Loucy (cell line): ENCODE measurements at regions not wholly inside any gene's neighbourhood (a gene's known extent, or its start where the extent isn't known, plus 50 kb on each side); places are given as distances from the start of the nearest gene placed in this dataset.

Experiments
- EZH2phosphoT487 ChIP-seq: fragments of 200-600 bp; IDR thresholded peaks from 2 replicates; pipeline ENCODE4 v1.6.1; 2018; ENCODE audit warnings: antibody characterized with exemption, mild to moderate bottlenecking, moderate library complexity, borderline replicate concordance
- TF ChIP-seq, protein P1 (sequence below): fragments of 200-600 bp; sonication (generic); conservative IDR thresholded peaks from 2 replicates; pipeline ENCODE4 v1.5.1; 2014; ENCODE audit warnings: mild to moderate bottlenecking, antibody characterized with exemption, low read length

DNA sequence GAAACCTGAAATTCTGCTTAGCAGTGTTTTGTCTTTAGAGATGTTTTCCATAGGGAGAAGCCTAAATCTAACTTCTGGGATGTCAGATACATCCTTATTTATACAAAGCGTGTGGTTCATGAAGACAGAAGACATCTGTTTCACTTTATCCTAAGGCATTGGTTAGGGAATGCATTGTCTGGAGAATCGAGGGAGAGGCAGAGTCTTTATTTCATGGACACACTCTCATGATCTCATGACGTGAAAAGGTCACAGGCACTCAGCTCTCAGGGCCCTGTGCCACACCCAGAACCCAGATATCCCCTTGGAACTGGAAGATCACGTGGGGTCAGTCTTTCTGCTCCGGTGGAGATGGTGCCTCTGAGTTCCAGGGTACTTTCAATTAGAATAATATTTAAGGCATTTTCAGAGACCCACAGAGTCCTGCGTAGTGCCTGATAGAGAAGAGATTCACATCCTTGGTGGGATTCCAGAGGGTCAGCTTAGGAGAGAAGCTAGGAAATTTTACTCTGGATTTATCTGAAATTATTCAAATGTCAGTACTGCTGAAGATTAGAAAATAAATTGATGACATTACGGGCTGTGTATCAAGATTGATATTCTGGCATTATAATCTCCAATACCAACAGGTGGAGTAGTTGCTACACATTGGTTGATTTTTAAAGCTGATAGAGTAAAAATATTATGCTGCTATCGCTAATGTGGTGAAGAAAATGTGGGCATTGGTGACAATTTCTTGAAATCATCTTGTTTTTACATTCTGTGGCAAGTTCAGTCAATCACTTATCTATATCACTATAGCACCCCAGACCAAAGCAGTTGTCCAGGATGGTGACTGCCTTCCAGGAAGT, 378.3 kb downstream of the MTRR start:
- TF ChIP-seq, protein P1, sequence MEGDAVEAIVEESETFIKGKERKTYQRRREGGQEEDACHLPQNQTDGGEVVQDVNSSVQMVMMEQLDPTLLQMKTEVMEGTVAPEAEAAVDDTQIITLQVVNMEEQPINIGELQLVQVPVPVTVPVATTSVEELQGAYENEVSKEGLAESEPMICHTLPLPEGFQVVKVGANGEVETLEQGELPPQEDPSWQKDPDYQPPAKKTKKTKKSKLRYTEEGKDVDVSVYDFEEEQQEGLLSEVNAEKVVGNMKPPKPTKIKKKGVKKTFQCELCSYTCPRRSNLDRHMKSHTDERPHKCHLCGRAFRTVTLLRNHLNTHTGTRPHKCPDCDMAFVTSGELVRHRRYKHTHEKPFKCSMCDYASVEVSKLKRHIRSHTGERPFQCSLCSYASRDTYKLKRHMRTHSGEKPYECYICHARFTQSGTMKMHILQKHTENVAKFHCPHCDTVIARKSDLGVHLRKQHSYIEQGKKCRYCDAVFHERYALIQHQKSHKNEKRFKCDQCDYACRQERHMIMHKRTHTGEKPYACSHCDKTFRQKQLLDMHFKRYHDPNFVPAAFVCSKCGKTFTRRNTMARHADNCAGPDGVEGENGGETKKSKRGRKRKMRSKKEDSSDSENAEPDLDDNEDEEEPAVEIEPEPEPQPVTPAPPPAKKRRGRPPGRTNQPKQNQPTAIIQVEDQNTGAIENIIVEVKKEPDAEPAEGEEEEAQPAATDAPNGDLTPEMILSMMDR: no peak
- TF ChIP-seq EZH2phosphoT487: no peak
